ENCODE measurements at regions not wholly inside any gene's neighbourhood (a gene's known extent, or its start where the extent isn't known, plus 50 kb on each side); places are given as distances from the start of the nearest gene placed in this dataset.

GRCh38 chr2:120448436-120448835 is 102.5 kb downstream of the INHBB start:
- in situ Hi-C loops (cut with MboI; ENCODE audit: low sequenced_read_pairs, unreplicated experiment): no loop called here
- no peak for DNase-seq (ENCODE audit: low spot score)
- no peak for TF ChIP-seq CTCF (IDR thresholded peaks at IDR 0.05; ENCODE audit: borderline replicate concordance, control extremely low read depth, extremely low read depth, insufficient read depth, missing control alignments)

GRCh38 chr2:120448961-120449810 is 103.2 kb downstream of the INHBB start:
- in situ Hi-C loops (cut with MboI; ENCODE audit: low sequenced_read_pairs, unreplicated experiment): no loop called here
- no peak for DNase-seq (ENCODE audit: low spot score)
- no peak for TF ChIP-seq CTCF (IDR thresholded peaks at IDR 0.05; ENCODE audit: borderline replicate concordance, control extremely low read depth, extremely low read depth, insufficient read depth, missing control alignments)

GRCh38 chr2:120450196-120450820 is 104.4 kb downstream of the INHBB start:
- TF ChIP-seq CTCF (IDR thresholded peaks at IDR 0.05; ENCODE audit: borderline replicate concordance, control extremely low read depth, extremely low read depth, insufficient read depth, missing control alignments): no peak
- no peak for DNase-seq (ENCODE audit: low spot score)
- in situ Hi-C loops (cut with MboI; ENCODE audit: low sequenced_read_pairs, unreplicated experiment): no loop called here

- in situ Hi-C loops (cut with MboI; ENCODE audit: low sequenced_read_pairs, unreplicated experiment): no loop called here
- TF ChIP-seq CTCF (IDR thresholded peaks at IDR 0.05; ENCODE audit: borderline replicate concordance, control extremely low read depth, extremely low read depth, insufficient read depth, missing control alignments): no peak
- DNase-seq (ENCODE audit: low spot score): no peak
Observed at GRCh38 chr2:120451334-120451733, 105.4 kb downstream of the INHBB start.

GRCh38 chr2:120452131-120452530 is 106.2 kb downstream of the INHBB start:
- no peak for TF ChIP-seq CTCF (IDR thresholded peaks at IDR 0.05; ENCODE audit: borderline replicate concordance, control extremely low read depth, extremely low read depth, insufficient read depth, missing control alignments)
- no peak for DNase-seq (ENCODE audit: low spot score)
- in situ Hi-C loops (cut with MboI; ENCODE audit: low sequenced_read_pairs, unreplicated experiment): no loop called here

GRCh38 chr2:120452945-120453634 is 107.2 kb downstream of the INHBB start:
- no peak for DNase-seq (ENCODE audit: low spot score)
- in situ Hi-C loops (cut with MboI; ENCODE audit: low sequenced_read_pairs, unreplicated experiment): no loop called here
- TF ChIP-seq CTCF (IDR thresholded peaks at IDR 0.05; ENCODE audit: borderline replicate concordance, control extremely low read depth, extremely low read depth, insufficient read depth, missing control alignments): no peak
